ENCODE measurements at regions not wholly inside any gene's neighbourhood (a gene's known extent, or its start where the extent isn't known, plus 50 kb on each side); places are given as distances from the start of the nearest gene placed in this dataset.

DNA sequence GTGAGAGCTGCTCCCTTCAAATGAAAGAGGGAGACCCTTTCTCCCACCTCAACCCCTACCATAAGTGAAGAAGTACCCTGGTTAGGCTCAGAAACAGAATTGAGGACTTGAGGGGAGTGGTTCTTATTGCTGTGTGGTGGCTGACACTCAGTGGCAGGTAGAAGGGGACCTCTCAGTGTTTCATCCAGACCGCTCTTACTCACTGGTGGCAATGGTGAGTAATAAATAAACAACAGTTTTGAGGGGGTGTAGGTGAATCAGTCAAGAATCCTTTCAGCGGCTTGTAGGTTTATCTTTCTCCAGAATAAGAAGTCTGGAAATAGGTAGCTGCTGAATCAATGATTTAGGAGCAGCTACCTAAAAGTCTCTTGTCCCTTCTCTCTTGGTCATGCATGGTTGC, 403.4 kb upstream of the B3GAT1 start:
- no peaks in the 10 kb centered on the region for H3K4me1 ChIP-seq (ENCODE audit: insufficient read depth, low read length)
- no peaks in the 10 kb centered on the region for H3K36me3 Mint-ChIP-seq (ENCODE audit: low read depth, unreplicated experiment)
- H3K27me3 Mint-ChIP-seq (ENCODE audit: low read depth, unreplicated experiment): peaks cover 20% of the 10 kb centered on the region
- no peaks in the 10 kb centered on the region for H4K20me1 ChIP-seq (ENCODE audit: insufficient read depth, low read length)
- no peak for DNase-seq (ENCODE audit: low read depth)
- no peaks in the 10 kb centered on the region for H3K9me3 Mint-ChIP-seq (ENCODE audit: unreplicated experiment)
- H3K9me3 ChIP-seq (ENCODE audit: insufficient read depth, low read depth, low read length): no peaks in the 10 kb centered on the region
- no peak overlapping the region for H3K4me3 ChIP-seq (ENCODE audit: insufficient read depth, low read depth, low read length)
- H3K27ac Mint-ChIP-seq (ENCODE audit: unreplicated experiment): no peak overlapping the region
- H3K4me1 Mint-ChIP-seq (ENCODE audit: low read depth, unreplicated experiment): peaks cover 8% of the 10 kb centered on the region
- no peak for TF ChIP-seq CTCF (IDR thresholded peaks at IDR 0.05; ENCODE audit: insufficient read depth, low read depth, low read length)
- TF ChIP-seq EZH2 (IDR thresholded peaks at IDR 0.05; ENCODE audit: insufficient read depth, low read length): no peak
- no peak overlapping the region for H3K27ac ChIP-seq (ENCODE audit: low read depth, low read length)
- H3K79me2 ChIP-seq (ENCODE audit: insufficient read depth, low read length): no peaks in the 10 kb centered on the region
- no peak for FAIRE-seq
- H3K9ac ChIP-seq (ENCODE audit: low read length): no peak overlapping the region
- no peak overlapping the region for H3K4me3 Mint-ChIP-seq (ENCODE audit: unreplicated experiment)
- no peaks in the 10 kb centered on the region for H3K36me3 ChIP-seq (ENCODE audit: insufficient read depth, low read length)
- H2AFZ ChIP-seq (ENCODE audit: low read depth, low read length): no peak overlapping the region
- H3K27me3 ChIP-seq (ENCODE audit: insufficient read depth, low read length): no peaks in the 10 kb centered on the region
- no peak overlapping the region for H3K4me2 ChIP-seq (ENCODE audit: low read length)

- Histone ChIP-seq H3K36me3 (ENCODE audit: insufficient read depth, low read length) (no peaks in the 10 kb centered on the region), H3K27ac (ENCODE audit: low read depth, low read length) (no peak overlapping the region), H3K4me1 (ENCODE audit: insufficient read depth, low read length) (no peaks in the 10 kb centered on the region), H4K20me1 (ENCODE audit: insufficient read depth, low read length) (no peaks in the 10 kb centered on the region), H3K9me3 (ENCODE audit: insufficient read depth, low read depth, low read length) (peaks cover 3% of the 10 kb centered on the region), H3K79me2 (ENCODE audit: insufficient read depth, low read length) (no peaks in the 10 kb centered on the region), H3K4me2 (ENCODE audit: low read length) (no peak overlapping the region), H3K9ac (ENCODE audit: low read length) (no peak overlapping the region), H2AFZ (ENCODE audit: low read depth, low read length) (no peak overlapping the region), H3K27me3 (ENCODE audit: insufficient read depth, low read length) (no peaks in the 10 kb centered on the region), H3K4me3 (ENCODE audit: insufficient read depth, low read depth, low read length) (no peak overlapping the region)
- Mint-ChIP-seq H3K4me1 (ENCODE audit: low read depth, unreplicated experiment) (no peaks in the 10 kb centered on the region), H3K9me3 (ENCODE audit: unreplicated experiment) (no peaks in the 10 kb centered on the region), H3K27me3 (ENCODE audit: low read depth, unreplicated experiment) (peaks cover 14% of the 10 kb centered on the region), H3K27ac (ENCODE audit: unreplicated experiment) (no peak overlapping the region), H3K36me3 (ENCODE audit: low read depth, unreplicated experiment) (no peaks in the 10 kb centered on the region), H3K4me3 (ENCODE audit: unreplicated experiment) (no peak overlapping the region)
- DNase-seq (ENCODE audit: low read depth) (no peak), FAIRE-seq (no peak)
- TF ChIP-seq EZH2 (IDR thresholded peaks at IDR 0.05; ENCODE audit: insufficient read depth, low read length) (no peak), CTCF (IDR thresholded peaks at IDR 0.05; ENCODE audit: insufficient read depth, low read depth, low read length) (no peak)
Observed at GRCh38 chr11:134807997-134808396, 396.0 kb upstream of the B3GAT1 start.

DNA sequence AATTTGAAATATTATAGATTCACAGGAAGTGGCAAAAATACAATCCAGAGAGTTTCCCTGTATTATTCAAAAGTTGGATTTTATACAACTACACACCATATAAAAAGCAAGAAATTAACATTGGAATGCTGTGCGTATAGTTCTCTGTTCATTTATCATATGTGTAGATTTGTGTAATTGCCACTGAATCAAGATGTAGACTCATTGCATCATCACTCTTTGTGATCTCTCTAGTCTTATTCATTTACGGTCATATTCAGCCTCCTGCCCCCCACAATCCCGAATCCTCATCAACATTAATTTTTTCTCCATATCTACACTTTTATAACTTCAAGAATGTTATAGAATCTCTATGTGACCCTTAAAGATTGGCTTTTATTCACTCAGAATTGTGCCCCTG, 390.6 kb upstream of the B3GAT1 start:
- Histone ChIP-seq H3K79me2 (ENCODE audit: insufficient read depth, low read length) (no peaks in the 10 kb centered on the region), H3K4me1 (ENCODE audit: insufficient read depth, low read length) (no peaks in the 10 kb centered on the region), H3K9me3 (ENCODE audit: insufficient read depth, low read depth, low read length) (peaks cover 3% of the 10 kb centered on the region), H2AFZ (ENCODE audit: low read depth, low read length) (no peak overlapping the region), H4K20me1 (ENCODE audit: insufficient read depth, low read length) (no peaks in the 10 kb centered on the region), H3K4me3 (ENCODE audit: insufficient read depth, low read depth, low read length) (no peak overlapping the region), H3K27ac (ENCODE audit: low read depth, low read length) (no peak overlapping the region), H3K4me2 (ENCODE audit: low read length) (no peak overlapping the region), H3K9ac (ENCODE audit: low read length) (no peak overlapping the region), H3K36me3 (ENCODE audit: insufficient read depth, low read length) (no peaks in the 10 kb centered on the region), H3K27me3 (ENCODE audit: insufficient read depth, low read length) (no peaks in the 10 kb centered on the region)
- H3K4me3 Mint-ChIP-seq (ENCODE audit: unreplicated experiment): no peak overlapping the region
- FAIRE-seq (no peak), DNase-seq (ENCODE audit: low read depth) (no peak)
- no peak overlapping the region for H3K27ac Mint-ChIP-seq (ENCODE audit: unreplicated experiment)
- H3K27me3 Mint-ChIP-seq (ENCODE audit: low read depth, unreplicated experiment): peaks cover 18% of the 10 kb centered on the region
- H3K9me3 Mint-ChIP-seq (ENCODE audit: unreplicated experiment): no peaks in the 10 kb centered on the region
- no peaks in the 10 kb centered on the region for H3K36me3 Mint-ChIP-seq (ENCODE audit: low read depth, unreplicated experiment)
- H3K4me1 Mint-ChIP-seq (ENCODE audit: low read depth, unreplicated experiment): peaks cover 12% of the 10 kb centered on the region
- no peak for TF ChIP-seq EZH2 (IDR thresholded peaks at IDR 0.05; ENCODE audit: insufficient read depth, low read length)
- no peak for TF ChIP-seq CTCF (IDR thresholded peaks at IDR 0.05; ENCODE audit: insufficient read depth, low read depth, low read length)

All from astrocyte (in vitro differentiated cells and primary cell).